ENCODE measurements at regions not wholly inside any gene's neighbourhood (a gene's known extent, or its start where the extent isn't known, plus 50 kb on each side); places are given as distances from the start of the nearest gene placed in this dataset.

DNA sequence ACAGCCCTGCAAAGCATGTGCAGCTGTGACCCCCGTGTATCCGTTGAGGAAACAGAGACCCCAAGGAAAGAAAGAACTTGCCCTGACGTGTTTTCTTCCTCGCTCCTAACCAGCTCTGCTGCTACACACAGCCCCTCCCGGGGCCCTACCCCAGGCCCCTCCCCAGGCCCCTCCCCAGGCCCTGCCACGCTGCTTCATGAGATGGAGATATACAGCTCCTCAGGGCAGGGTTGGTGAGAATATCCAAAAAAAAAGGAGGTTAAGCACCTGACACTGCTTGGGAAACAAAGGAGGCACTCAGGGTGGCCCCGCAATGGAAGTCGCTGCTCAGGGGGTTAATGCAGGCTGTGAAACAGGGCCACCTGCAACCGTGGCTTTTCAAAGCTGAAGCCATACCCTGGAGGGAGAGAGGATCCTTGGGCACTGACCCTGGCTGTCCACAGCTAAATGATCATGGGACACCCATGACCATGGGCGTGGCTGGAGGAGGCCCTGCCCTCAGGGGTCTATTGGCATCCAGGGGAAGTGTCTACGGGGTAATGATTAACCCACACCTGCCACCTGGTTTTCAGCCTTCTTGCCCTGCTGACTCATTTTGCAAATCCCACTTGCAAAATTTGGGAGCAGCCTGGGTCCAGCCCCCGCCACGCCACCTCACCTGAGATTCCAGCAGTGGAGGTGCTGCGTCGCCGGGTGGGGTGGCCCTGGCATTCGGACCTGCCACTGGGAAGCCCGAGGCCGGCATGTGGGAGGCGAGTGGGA is 112.1 kb upstream of the ANO1 start:
- H3K79me2 ChIP-seq (ENCODE audit: insufficient read depth, low read length): no peaks in the 10 kb centered on the region
- no peak for TF ChIP-seq CTCF (conservative IDR thresholded peaks at IDR 0.05)
- H2BK15ac ChIP-seq (ENCODE audit: low read depth, low read length): no peak overlapping the region
- Mint-ChIP-seq H3K27me3 (ENCODE audit: low read depth) (peaks cover 9% of the 10 kb centered on the region), H3K4me3 (no peak overlapping the region), H3K9me3 (peaks cover 0 to 9% of the 10 kb centered on the region in 2 experiments; a peak in 1 of 5 replicates), H3K4me1 (peaks cover 39 to 45% of the 10 kb centered on the region in 2 experiments), H3K27ac (peak overlapping the region in 1 of 3 experiments; percentile 92; a peak in 3 of 7 replicates), H3K36me3 (ENCODE audit: insufficient read depth in 1 of 3, low read depth in 3 of 3) (0 out of 7 replicates have a peak, but pooled peaks cover 0 to 4% (median 0%) of the 10 kb centered on the region in 3 experiments)
- H4K20me1 ChIP-seq (ENCODE audit: control insufficient read depth, insufficient read depth, insufficient read length): no peaks in the 10 kb centered on the region
- no peak overlapping the region for H3K18ac ChIP-seq (ENCODE audit: insufficient read length, low read depth, low read length)
- no peak overlapping the region for H3K23ac ChIP-seq (ENCODE audit: insufficient read length, low read depth, low read length)
- H4K5ac ChIP-seq (ENCODE audit: insufficient read length, low read depth, low read length): no peak overlapping the region
- H3K27ac ChIP-seq (ENCODE audit: insufficient read length, low read depth, low read length): no peak overlapping the region
- WGBS (ENCODE audit: extremely low coverage, insufficient read length, low lambda C conversion rate): no CpG with 5 or more reads among the region's 20 CpGs
- H2BK20ac ChIP-seq (ENCODE audit: low read depth, low read length, poor library complexity, severe bottlenecking): no peak overlapping the region
- H3K9ac ChIP-seq (ENCODE audit: extremely low read depth, insufficient read length, low read length): no peak overlapping the region
- no peak overlapping the region for H4K8ac ChIP-seq (replicated peaks; ENCODE audit: insufficient read length, low read depth, low read length)
- H2AFZ ChIP-seq (ENCODE audit: low read length): no peak overlapping the region
- no peaks in the 10 kb centered on the region for H3K23me2 ChIP-seq (ENCODE audit: insufficient read length, low read depth, low read length, poor library complexity, severe bottlenecking)
- H3K27me3 ChIP-seq (ENCODE audit: insufficient read depth, low read length): no peaks in the 10 kb centered on the region
- H2BK12ac ChIP-seq (ENCODE audit: insufficient read length, low read depth, low read length): no peak overlapping the region
- H3K4ac ChIP-seq (ENCODE audit: low read depth, low read length): no peak overlapping the region
- no peak overlapping the region for H2AK5ac ChIP-seq (ENCODE audit: insufficient read length, low read length)
- no peak for DNase-seq
- no peak overlapping the region for H3K14ac ChIP-seq (ENCODE audit: insufficient read depth, low read length)
- no peak overlapping the region for H4K91ac ChIP-seq (ENCODE audit: insufficient read length, low read depth, low read length)
- no peak overlapping the region for H3K4me2 ChIP-seq (ENCODE audit: insufficient read depth, insufficient read length, low read length)
- no peaks in the 10 kb centered on the region; the same call in none of the 2 replicates for H3K4me1 ChIP-seq (ENCODE audit: insufficient read depth, low read length)
- no peak overlapping the region for H3K56ac ChIP-seq (ENCODE audit: insufficient read length, low read depth, low read length)
- H2BK5ac ChIP-seq (ENCODE audit: insufficient read length, low read length): no peak overlapping the region
- H2BK120ac ChIP-seq (ENCODE audit: low read depth, low read length, poor library complexity, severe bottlenecking): no peak overlapping the region
- no peaks in the 10 kb centered on the region for H3K79me1 ChIP-seq (ENCODE audit: insufficient read depth, low read depth, low read length, poor library complexity, severe bottlenecking)
- H3T11ph ChIP-seq (ENCODE audit: low read length): no peak overlapping the region
- H3K9me3 ChIP-seq (ENCODE audit: control insufficient read depth, low read depth, low read length): no peaks in the 10 kb centered on the region
